Progenitor cell of endocrine pancreas (in vitro differentiated cells): ENCODE measurements at regions not wholly inside any gene's neighbourhood (a gene's known extent, or its start where the extent isn't known, plus 50 kb on each side); places are given as distances from the start of the nearest gene placed in this dataset.

Source experiments
- DNase-seq: peaks from one replicate; pipeline ENCODE4 v3.0.0; 2021; ENCODE audit warnings: low spot score; ENCODE audit not compliant: unreplicated experiment
- H3K27ac Mint-ChIP-seq: 2 replicates; pipeline ENCODE4 v1.8.0; 2021; ENCODE audit warnings: mild to moderate bottlenecking, moderate library complexity, mixed read lengths
- H3K27me3 Mint-ChIP-seq: 2 replicates; pipeline ENCODE4 v1.8.0; 2021; ENCODE audit warnings: mixed read lengths
- H3K36me3 Mint-ChIP-seq: 2 replicates; pipeline ENCODE4 v1.8.0; 2022; ENCODE audit warnings: mixed read lengths; ENCODE audit not compliant: insufficient read depth
- H3K4me1 Mint-ChIP-seq: 2 replicates; pipeline ENCODE4 v1.8.0; 2021; ENCODE audit warnings: low read depth, mixed read lengths
- H3K4me3 Mint-ChIP-seq: 2 replicates; pipeline ENCODE4 v1.8.0; 2021; ENCODE audit warnings: low read depth, mild to moderate bottlenecking, moderate library complexity, mixed read lengths
- H3K9me3 Mint-ChIP-seq: 2 replicates; pipeline ENCODE4 v1.8.0; 2021; ENCODE audit warnings: low read depth, mixed read lengths
- TF ChIP-seq, protein P1 (sequence below): fragments of 200-600 bp; sonication (generic); IDR thresholded peaks from one replicate; pipeline ENCODE4 v1.5.0; 2021; ENCODE audit warnings: antibody characterized with exemption, mild to moderate bottlenecking; ENCODE audit not compliant: unreplicated experiment

DNA sequence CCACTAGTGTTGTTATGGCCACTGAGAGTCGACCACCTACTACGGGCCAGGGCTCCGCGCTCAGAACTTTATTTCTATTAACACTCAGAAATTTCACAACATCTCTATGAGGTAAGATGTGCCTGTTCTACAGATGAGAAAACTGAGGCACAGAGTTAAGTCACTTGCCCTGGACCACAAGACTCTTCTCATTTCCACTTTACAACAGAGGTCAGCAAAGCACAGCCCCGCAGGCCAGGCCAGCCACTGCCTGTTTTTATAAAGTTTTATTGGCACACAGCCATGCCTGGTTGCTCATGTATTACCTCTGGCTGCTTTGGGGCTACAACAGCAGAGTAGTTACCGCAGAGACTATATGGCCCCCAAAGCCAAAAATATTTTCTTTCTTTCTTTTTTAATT is 503.6 kb downstream of the SHQ1 start:
- DNase-seq, result no peak
- Mint-ChIP-seq H3K9me3 (no peaks in the 10 kb centered on the region), H3K27me3 (peaks cover 4% of the 10 kb centered on the region), H3K36me3 (no peaks in the 10 kb centered on the region), H3K4me3 (no peak overlapping the region), H3K4me1 (no peaks in the 10 kb centered on the region), H3K27ac (no peak overlapping the region)
- TF ChIP-seq, protein P1, sequence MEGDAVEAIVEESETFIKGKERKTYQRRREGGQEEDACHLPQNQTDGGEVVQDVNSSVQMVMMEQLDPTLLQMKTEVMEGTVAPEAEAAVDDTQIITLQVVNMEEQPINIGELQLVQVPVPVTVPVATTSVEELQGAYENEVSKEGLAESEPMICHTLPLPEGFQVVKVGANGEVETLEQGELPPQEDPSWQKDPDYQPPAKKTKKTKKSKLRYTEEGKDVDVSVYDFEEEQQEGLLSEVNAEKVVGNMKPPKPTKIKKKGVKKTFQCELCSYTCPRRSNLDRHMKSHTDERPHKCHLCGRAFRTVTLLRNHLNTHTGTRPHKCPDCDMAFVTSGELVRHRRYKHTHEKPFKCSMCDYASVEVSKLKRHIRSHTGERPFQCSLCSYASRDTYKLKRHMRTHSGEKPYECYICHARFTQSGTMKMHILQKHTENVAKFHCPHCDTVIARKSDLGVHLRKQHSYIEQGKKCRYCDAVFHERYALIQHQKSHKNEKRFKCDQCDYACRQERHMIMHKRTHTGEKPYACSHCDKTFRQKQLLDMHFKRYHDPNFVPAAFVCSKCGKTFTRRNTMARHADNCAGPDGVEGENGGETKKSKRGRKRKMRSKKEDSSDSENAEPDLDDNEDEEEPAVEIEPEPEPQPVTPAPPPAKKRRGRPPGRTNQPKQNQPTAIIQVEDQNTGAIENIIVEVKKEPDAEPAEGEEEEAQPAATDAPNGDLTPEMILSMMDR, result no peak

DNA sequence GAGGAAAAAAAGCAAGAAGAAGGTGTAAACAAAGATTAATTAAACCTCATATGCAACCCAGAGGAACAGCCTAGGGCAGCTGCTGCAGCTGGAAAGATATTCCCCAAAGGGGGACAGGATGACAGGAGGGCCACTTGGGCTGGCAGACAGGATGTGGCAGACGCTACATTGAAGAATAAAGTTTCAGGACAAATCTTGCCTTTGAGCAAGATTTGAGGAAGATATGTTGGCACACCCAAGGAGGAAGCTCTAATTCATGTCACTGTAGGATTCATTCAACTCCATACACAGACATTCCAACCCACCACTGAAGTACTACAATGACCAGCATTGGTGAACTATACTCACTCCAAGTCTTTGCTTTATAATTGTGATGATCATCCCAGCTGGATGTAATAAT is 504.0 kb downstream of the SHQ1 start:
- DNase-seq, result no peak
- TF ChIP-seq, protein P1, result no peak
- H3K36me3 Mint-ChIP-seq, result no peaks in the 10 kb centered on the region
- H3K27ac Mint-ChIP-seq, result no peak overlapping the region
- no peak overlapping the region for H3K4me3 Mint-ChIP-seq
- peaks cover 4% of the 10 kb centered on the region for H3K27me3 Mint-ChIP-seq
- no peaks in the 10 kb centered on the region for H3K9me3 Mint-ChIP-seq
- H3K4me1 Mint-ChIP-seq, result no peaks in the 10 kb centered on the region

DNA sequence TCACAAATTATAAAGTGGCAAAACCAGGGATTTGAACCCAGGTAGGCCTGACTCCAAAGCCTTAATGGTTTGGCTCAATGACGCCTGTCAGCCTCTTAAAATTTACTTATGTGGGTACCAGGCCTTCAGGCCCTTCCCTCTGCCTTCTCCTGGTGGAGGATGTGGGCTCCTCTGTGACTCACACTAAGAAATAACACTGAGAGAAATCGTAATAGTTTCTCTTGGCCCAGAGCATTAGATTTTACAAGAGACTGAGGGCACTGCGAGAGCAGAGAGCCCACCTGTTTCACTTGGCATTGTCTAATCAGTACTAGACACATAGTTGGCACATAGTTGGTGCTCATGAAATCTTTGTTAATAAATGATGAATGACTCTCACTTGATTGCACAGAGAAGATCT is 505.2 kb downstream of the SHQ1 start:
- no peaks in the 10 kb centered on the region for H3K36me3 Mint-ChIP-seq
- H3K4me3 Mint-ChIP-seq, result no peak overlapping the region
- H3K4me1 Mint-ChIP-seq, result no peaks in the 10 kb centered on the region
- DNase-seq, result no peak
- no peak overlapping the region for H3K27ac Mint-ChIP-seq
- H3K27me3 Mint-ChIP-seq, result peaks cover 4% of the 10 kb centered on the region
- no peaks in the 10 kb centered on the region for H3K9me3 Mint-ChIP-seq
- TF ChIP-seq, protein P1, result no peak

DNA sequence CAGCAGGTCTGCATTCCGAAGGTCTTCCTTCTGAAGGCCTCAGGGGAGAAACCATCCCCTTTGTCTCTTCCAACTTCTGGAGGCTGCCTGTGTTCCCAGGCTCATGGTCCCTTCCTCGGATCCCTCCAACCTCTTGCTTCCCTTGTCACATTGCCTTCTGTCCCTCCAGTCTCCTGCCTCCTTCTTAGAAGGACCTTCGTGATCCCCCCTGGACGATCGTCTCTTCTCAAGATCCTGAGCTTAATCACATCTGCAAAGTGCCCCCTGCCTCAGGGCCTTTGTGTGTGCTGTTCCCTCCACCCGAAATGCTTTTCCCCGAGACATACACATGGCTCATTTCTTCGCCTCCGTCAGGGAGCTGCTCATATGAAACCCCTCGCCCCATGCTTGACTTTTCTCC is 505.8 kb downstream of the SHQ1 start:
- H3K36me3 Mint-ChIP-seq, result no peaks in the 10 kb centered on the region
- no peaks in the 10 kb centered on the region for H3K4me1 Mint-ChIP-seq
- no peak for DNase-seq
- H3K4me3 Mint-ChIP-seq, result no peak overlapping the region
- TF ChIP-seq, protein P1, result no peak
- H3K27me3 Mint-ChIP-seq, result peaks cover 4% of the 10 kb centered on the region
- H3K9me3 Mint-ChIP-seq, result no peaks in the 10 kb centered on the region
- H3K27ac Mint-ChIP-seq, result no peak overlapping the region

DNA sequence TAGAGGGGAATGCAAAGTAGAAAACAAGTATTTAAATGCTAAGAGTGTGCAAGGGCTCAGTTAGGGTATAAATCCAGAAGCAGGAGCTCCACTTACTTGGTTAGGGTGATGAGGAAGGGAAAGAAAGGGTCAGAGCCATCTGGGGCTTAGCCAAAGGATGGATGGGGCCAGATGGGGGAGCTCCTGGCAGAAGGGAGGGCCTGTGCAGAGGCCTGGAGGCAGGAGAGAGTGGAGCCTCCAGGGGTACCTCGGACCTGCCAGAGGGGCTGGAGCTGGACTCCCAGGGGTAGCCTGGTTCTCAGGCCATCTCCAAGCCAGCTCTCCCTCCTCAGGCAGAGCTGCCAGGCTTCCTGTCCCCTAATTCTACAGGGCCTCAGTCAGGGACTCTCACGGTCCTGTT is 506.3 kb downstream of the SHQ1 start:
- peaks cover 4% of the 10 kb centered on the region for H3K27me3 Mint-ChIP-seq
- no peaks in the 10 kb centered on the region for H3K9me3 Mint-ChIP-seq
- H3K36me3 Mint-ChIP-seq, result no peaks in the 10 kb centered on the region
- no peak overlapping the region for H3K4me3 Mint-ChIP-seq
- TF ChIP-seq, protein P1, result no peak
- no peaks in the 10 kb centered on the region for H3K4me1 Mint-ChIP-seq
- H3K27ac Mint-ChIP-seq, result no peak overlapping the region
- no peak for DNase-seq
